Breast epithelium (tissue), 3 donors: ENCODE measurements at regions not wholly inside any gene's neighbourhood (a gene's known extent, or its start where the extent isn't known, plus 50 kb on each side); places are given as distances from the start of the nearest gene placed in this dataset.

ENCODE experiments used
- CTCF ChIP-seq, 3 donors: fragments of 450-650 bp; IDR thresholded peaks; one replicate each; pipeline ENCODE4 v1.5.1; 2016 to 2017; ENCODE audit warnings: antibody characterized with exemption in 3 of 3, mild to moderate bottlenecking in 3 of 3, moderate library complexity in 3 of 3
- POLR2A ChIP-seq: fragments of 450-650 bp; IDR thresholded peaks from one replicate; pipeline ENCODE4 v1.6.1; 2016; ENCODE audit warnings: antibody characterized with exemption, mild to moderate bottlenecking, moderate library complexity

DNA sequence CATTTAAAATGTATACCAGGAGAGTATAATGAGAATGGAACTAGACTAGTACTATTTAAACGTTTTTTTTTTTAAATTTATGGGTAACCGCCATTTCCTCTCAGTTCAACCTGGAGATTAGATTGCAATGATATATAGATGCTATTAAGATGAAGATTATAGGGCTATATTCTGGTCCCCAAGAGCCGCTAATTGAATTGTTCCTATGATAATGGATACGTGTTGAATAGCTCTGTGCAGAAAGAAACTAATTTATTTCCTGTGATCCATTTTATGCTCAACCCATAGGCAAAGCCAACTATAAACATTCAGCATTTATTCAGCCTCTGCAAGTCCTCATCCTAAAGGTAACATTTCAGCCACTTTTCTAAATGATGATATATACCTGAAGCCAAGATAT, 1595.1 kb upstream of the SEL1L start:
- no peak for TF ChIP-seq CTCF (IDR thresholded peaks at IDR 0.05)
- no peak for TF ChIP-seq POLR2A
